Stimulated activated CD4-positive, alpha-beta T cell treated with anti-CD3 and anti-CD28 coated beads, Interleukin-12 subunit alpha, Interleukin-12 subunit beta, amount 100 ng/mL, for 48 hours (primary cell): ENCODE measurements at regions not wholly inside any gene's neighbourhood (a gene's known extent, or its start where the extent isn't known, plus 50 kb on each side); places are given as distances from the start of the nearest gene placed in this dataset.
"Not testable (repeated sequence)": the region's sequence is repeated elsewhere in the genome, so short reads cannot be mapped to it uniquely, and the experiment has no call there.

Experiments
- DNase-seq, 3 donors: peaks; one replicate each; pipeline ENCODE4 v3.0.0-alpha.2; 2020; ENCODE audit warnings: low read depth in 2 of 3, low spot score in 1 of 3

DNA sequence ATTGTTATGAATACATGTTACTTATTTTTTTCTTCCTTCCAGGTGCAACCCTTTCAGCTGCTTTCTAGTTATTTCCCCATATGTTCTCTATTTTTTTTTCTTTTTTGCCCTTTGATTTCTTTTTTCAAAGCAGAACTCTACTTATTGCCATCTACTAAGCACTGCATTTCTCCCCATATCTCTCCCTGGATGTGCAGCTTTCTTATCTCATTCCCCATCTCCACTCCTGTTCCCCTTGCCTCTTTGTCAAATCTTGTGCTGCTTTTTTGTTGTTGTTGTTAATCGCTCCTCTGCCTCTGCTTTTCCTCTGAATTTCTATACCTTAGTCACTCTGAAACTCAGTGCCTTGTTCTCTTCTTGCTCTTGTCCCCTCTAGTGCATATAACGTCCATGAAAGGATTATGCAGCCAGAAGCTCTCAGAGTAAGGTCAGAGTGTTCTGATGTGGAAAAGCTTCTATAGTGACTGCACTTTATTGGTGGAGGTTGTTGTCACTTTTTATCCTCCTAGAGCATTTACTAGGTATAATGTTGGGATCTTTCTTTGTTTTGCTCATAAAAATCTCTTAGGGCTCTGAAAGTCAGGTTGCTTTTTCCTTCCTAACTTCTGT lies 51.1 kb upstream of the JADE1 start:
- DNase-seq: no peak

DNA sequence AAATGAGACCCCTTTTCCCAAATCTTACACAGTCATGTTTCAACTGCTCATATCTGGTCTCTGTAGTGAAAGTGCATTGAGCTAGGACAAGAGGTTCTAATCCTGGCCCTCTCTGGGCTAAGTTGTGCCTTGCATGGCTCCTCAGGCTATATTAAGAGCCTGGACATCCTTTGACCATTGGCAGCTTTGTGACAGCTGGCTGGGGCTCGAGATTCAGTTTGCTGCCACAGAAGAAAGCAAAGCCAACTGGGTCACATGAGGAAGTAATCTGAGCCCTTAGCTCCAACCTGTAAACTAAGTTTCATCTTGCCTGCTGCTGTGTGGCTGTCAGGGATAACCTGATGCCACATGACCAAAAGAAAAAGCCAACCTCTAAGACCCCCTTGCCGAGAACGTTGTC lies 51.8 kb upstream of the JADE1 start:
- no peak for DNase-seq

DNA sequence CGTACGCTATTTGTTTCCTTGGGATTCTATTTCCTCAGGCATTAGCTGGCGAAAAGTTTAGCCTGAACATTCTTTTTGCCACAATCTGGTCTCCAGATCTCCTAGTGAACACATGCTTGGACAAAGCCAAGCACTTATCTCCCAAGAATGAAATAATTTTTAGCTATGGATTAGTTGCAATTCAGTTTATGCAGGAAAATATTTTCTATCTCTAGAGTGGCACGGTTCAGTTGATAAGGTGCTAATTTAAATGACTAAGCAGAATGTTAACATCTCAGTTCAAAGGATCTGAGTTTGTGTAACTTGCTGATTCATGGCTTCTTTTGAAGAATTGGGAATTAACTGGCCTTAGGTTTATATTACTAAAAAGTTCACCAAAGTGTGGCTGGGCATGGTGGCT lies 58.1 kb upstream of the JADE1 start:
- no peak for DNase-seq

DNA sequence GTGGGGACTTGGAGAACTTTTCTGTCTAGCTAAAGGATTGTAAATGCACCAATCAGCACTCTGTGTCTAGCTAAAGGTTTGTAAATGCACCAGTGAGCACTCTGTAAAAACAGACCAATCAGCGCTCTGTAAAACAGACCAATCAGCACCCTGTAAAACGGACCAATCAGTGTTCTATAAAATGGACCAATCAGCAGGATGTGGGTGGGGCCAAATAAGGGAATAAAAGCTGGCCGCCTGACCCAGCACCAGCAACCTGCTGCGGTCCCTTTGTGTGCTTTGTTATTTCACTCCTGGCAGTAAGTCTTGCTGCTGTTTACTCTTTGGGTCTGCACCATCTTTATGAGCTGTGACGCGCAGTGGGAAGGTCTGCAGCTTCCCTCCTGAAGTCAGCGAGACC lies 67.8 kb upstream of the JADE1 start:
- DNase-seq: not testable (repeated sequence)

DNA sequence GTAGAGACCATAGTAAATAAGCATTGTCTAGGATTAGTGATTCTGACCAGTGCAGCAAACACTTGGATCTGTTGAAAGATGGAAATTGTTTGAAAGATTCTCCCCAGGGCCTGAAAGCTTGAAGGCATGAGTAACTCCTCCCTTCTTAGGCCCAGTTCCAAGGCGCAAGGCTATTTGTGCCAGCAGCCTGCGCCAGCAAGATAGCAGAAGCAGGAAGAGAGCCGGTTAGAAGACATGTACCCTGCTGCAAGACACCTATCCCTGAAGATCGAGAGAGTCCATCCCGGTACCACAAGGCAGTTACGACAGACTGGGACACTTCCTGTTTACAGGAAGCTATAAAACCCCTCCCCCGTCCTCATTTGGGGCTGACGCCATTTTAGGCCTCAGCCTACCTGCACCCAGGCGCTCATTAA lies 72.4 kb upstream of the JADE1 start:
- DNase-seq: no peak

DNA sequence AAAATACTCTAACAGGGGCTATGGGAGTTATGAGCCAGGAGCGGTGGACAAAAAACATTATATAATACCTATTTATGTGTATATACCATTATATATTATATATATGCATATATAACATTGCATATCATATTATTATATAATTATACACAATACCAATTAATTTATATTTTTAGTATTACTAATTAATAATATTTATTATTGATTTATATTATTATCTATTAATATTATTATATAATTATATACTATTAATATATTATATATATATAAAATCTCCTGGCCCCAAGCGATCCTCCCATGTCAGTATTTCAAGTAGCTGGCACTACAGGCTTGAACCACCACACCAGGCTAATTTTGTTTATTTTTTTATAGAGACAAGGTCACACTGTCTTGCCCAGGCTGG lies 73.8 kb upstream of the JADE1 start:
- no peak for DNase-seq

DNA sequence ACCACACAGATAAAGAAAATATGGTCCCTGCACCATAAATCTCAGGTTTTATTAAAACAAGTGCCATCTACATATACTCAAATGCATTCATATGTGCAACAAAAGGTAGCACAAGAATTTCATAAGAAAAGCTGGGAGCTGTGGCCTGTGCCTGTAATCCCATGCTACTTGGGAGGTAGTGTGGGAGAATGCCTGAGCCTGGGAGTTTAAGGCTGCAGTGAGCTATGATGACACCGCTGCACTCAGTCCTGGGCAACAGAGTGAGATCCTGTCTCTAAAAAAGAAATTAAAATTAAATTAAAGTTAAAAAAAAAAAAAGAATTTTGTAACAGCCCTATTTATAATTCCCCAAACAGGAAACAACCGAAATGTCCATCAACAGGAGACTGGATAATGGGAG lies 81.3 kb upstream of the JADE1 start:
- no peak for DNase-seq

DNA sequence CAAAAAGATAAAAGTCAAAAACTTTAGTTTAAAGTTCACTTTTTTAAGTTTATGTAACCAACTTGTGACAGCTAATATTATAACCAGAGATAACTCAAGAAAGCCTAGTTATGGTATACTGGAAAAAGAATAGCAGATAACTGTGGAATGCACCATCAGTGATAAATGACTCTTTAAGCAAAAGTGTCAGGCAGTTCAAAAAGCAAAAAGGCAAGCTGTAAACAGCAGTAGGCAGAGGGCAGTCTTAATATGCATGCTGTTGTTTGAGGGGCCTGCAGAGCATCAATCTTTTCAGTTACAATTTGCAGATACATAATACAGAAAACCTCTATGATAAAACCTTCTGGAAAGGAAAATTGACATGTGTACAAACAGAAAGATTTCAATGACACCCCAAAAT lies 81.8 kb upstream of the JADE1 start:
- DNase-seq: no peak

DNA sequence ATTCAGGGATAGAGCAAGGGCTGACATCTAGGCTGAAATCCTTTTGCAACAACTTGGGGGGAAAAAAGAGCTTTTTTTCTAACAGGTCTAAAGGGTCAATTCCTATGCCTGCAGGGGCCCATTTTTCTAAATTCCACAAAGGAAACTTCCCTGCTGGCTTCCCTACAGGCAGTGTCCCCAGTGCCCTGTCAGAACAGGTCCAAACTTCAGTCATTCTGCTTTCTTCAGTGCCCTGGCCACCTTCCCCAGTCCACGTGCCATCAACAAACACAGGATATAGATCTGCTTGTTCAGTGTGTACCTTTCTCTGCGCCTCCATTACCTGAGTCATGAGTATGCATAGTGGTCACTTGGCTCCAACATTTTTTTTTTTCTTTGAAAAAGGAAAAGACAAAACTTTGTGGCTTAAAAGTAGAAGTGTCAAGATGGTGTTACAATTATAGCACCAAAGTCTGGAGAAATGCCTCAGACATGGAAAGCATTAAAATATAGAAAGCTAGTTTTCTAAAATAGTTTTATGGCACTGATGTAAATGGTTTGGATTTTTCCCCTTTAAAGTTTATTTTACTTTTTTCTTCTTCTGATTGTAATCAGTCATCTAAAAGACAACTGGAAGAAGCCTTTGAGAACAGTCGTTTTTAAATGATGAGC lies 84.0 kb upstream of the JADE1 start:
- no peak for DNase-seq

DNA sequence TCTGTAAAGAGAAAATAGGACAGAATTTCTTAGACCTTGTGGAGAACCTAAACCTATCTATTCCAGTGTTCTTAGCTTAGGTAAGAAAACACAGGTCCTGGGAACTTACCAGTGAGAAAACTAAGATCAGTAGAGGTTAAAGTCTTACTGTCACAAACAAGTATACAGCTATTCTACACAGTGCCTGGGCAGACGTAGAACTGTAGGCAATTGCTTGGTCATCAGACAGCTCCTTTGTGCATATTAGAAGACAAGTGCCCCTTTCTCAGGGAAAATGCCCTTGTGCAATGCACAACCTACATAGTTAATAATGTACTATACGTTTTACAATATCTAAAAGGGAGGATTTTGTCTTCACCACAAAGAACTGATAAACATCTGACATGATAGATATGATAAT lies 86.6 kb upstream of the JADE1 start:
- DNase-seq: no peak

DNA sequence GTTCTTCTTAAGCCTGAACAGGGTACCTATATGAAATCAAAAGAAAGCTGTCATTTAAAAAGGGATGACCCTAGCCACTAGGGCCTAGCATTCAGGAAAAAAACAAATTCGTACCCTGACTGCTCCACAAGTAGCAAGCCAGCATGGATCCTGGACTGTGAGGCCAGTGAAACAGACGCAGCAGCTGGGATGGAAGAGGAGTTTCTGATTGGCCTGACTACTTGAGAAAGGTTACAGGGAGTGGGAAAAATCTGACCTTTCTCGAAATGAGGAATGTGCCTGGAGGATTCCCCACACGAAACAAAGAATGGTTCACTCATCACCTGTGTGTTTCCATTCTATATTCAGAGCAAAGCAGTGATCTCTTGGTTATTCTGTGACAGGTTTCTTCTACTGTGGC lies 87.6 kb upstream of the JADE1 start:
- DNase-seq: no peak

DNA sequence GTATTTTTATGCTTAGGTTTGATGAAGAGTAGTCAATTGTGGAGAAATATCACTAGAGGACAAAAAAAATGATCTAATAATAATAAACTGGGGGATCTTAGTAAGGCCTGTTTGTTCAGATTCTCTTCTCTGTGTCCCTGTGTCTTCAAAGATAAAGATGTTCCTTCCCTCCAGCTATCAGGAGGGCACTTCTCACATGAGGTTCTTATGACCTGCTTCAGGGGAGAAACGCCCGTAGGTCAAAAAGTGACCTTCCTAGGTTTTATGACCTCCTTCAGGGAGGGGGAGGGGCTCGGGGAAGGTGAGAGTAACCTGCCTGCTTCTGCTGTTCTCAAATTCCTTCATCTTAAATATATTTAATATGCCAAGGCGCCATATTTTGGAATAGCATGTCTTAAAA lies 89.2 kb upstream of the JADE1 start:
- DNase-seq: no peak

DNA sequence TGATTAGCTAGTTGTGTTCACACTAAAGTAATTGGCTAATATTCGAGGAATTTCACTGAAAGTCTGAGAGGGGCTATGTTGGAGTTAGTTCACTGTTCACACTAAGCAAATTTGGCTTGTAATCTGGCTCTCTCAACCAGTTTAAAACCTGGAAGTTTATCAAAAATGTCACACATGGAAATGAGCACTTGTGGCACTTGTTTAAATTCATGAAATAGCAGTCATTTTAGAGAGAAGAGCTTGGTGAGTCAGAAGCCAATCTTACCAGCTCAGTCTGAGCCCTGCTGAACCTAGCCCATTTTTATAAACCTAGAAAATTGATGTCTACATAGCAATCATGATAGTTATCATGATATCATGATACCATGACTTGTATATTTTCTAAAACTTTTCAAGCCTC lies 90.7 kb upstream of the JADE1 start:
- DNase-seq: no peak

DNA sequence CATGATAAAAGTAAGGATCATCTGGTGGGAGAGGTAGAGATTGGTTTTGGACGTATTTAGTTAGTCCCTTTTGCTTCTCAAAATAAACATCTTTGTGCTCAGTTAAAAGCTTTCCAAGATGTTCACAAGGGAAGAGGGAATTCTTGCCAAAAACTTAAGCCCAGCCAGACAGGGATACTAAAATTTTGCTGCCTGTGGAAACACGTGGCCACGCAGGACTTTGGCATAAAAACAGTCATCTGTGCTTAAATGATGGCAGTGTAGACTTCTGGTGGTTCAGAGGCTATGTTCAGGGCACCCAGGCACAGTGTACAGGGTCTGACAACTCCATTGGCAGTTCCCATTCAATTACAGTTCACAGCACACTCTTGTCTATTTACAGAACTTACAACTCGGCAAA lies 93.2 kb upstream of the JADE1 start:
- DNase-seq: no peak

DNA sequence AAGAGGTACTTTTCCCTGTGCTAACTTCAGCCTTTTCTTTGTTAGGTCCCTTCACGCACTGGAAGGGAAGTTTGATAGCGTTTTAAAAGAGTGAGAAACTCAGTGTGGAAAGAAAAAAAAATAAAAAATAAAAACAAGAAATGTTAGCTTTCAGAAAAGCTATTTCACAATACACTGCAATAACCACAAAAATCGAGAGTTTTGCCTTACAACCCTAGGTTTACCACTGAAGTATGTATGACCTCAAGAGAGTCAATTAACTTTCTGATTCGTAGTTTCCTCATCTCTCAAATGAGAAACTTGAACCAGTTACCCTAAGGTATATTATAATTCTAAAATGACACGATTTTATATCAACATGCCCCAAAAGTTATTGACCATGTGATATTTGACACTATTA lies 93.9 kb upstream of the JADE1 start:
- no peak for DNase-seq

DNA sequence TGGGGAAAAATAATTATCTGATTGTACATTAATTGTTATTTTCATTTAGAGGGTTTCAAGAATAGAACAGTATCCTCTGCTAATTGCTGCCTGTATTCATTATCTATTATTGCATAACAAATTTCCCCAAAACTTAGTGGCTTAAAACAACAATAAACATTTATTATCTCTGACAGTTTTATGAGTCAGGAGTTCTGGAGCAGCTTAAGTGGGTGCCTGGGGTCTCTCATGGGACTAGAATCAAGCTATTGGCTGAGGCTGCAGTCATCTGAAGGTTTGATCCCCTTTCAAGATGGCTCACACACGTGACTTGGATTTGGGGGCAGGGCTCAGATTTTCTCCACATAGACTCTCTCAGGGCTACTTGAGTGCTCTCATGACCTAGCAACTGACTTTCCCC lies 98.1 kb upstream of the JADE1 start:
- no peak for DNase-seq

DNA sequence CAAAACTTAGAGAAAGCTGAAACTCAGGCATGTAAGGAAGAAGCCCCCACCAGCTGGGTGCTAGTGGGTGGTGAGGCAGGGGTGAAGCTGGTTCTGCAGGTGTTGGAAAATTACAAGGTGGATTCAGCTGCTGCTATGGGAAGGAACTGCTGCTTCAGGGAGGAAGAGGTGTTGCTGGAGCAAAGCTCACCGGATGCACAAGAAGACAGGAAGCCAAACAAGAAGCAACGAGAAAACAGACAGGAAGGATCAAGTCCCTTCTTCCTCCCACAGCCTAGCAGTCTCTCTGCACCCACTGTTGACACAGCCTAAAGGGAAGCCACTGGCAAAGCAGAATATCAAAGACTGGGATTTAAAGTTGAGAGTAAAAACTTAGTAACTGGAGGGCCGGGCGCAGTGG lies 100.2 kb upstream of the JADE1 start:
- no peak for DNase-seq

DNA sequence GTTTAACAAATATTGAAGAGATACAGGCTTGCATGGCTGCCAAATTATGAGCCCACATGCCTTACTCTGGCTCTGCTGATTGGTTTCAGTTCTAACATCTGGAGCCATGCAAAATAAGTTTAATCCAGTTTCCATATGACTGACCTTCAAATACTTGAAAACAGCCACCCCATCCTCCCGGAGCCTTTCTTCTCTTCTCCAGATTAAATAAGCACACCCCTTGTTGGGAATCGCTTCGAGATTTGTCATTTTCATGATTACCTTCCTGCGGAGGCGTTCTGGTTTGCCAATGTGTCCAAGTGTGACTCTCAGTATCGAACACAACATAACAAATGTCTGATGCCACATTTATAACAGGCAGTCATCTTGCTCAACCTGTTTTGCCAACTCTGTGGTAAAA lies 101.6 kb upstream of the JADE1 start:
- no peak for DNase-seq

DNA sequence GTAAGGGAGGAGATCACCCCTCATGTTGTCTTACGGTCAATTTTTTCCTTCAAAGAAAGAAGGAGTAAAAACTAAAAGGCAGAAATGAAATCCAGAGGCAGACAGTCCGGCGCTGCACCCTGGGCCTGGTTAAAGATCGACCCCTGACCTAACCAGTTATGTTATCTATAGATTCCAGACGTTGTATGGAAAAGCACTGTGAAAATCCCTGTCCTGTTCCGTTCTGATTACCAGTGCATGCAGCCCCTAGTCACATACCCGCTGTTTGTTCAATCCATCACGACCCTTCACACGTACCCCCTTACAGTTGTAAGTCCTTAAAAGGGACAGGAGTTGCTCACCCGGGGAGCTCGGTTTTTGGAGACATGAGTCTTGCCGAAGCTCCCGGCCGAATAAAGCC lies 105.6 kb upstream of the JADE1 start:
- no peak for DNase-seq

DNA sequence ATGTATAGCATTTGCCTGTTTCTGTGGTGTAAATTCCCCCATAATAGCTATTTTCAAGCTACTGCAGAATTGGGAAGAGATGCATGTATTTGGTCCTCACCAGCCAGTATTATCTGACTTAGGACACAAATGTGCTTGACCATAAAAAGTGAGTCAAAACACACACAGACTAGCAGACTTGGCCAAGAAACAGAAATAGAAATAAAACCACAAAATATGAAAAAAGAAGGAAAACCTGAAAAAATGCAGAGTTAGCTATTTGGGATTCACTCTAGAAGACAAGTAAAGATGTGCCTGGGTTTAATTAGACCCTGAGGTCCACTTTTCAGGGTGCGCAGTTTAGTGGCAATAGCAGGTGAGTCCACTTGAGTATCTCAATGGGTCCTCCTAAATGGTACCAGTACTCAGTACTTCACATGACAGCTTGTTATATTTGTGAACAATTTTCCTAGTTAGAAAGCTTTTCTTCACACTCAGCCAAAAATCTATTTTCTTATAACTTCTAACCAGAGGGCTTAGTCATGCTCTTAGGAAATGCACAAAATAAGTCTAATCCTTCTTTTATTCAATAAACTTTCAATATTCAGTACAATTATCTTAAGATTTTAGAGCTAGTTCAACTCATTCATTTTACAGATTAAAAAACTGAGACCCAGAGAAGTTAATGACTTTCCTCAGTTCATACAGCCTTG lies 108.7 kb upstream of the JADE1 start:
- DNase-seq: no peak

DNA sequence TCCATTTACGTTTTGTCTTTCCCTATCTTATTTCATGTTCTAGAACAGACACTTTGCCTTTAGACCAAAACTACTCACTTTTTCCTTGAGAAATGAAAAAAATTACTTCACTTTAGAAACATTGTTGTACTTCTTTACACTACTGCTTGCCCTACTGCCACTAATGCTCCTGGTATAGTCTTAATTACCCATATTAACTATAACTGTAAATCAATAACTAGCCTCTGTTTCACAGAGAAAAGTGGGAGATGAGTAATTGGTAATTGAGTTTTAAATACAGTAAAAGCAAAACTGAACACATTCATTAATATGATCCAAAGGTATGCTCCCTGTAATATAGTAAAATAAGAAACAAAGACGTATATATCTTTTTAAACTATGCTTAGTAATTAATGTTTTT lies 111.1 kb upstream of the JADE1 start:
- DNase-seq: no peak

DNA sequence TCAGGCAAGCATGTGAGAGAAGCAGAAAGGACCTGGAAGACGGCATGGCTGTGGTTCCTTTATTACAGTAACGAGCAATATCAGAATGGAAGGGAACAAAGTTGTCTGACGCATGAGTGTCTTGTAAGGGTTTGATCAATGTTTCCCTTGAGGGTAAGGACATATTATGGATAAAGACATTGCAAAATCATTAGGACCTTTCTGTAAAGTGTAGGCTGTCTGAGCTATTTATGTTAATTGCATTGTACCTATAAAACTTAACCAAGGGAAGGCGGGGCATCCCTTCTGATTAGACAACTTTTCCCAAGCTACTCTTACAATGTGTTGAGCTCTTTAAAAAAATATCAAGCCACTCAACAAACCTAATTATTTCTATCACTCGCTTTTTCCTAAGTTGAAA lies 112.2 kb upstream of the JADE1 start:
- no peak for DNase-seq

DNA sequence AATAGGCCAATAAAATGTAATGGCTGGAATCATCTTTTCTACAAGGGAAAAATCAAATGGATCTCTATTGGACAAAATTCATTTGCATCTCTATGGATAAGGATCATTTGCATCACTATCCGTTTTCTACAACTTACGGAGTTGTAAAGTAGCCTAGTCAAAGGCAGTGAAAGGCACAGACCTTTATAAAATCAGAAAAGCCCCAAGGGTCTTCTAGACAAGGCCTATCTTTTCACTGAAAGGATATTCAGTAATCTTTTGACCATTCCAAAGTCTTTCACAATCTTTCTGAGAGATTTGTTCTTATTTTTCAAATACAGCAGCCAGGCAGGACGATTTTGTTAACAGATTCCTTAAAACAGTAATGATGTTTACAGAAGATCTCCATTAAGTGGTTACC lies 119.5 kb upstream of the JADE1 start:
- DNase-seq: no peak
